Pancreas (tissue), 10 donors: ENCODE measurements at regions not wholly inside any gene's neighbourhood (a gene's known extent, or its start where the extent isn't known, plus 50 kb on each side); places are given as distances from the start of the nearest gene placed in this dataset.
"Not testable (repeated sequence)": the region's sequence is repeated elsewhere in the genome, so short reads cannot be mapped to it uniquely, and the experiment has no call there.

ENCODE experiments used
- ATAC-seq, 4 donors: fragments of 200-7000 bp; cut with Tn5 transposase; one replicate each; pipeline versions ENCODE4 v1.8.0 to v1.9.1; 2020; ENCODE audit warnings: mild to moderate bottlenecking in 4 of 4, moderate library complexity in 4 of 4
- DNase-seq, 6 donors: peaks; one replicate each; pipeline ENCODE4 v3.0.0-alpha.2; 2020
- FAIRE-seq: peaks from 2 replicates; lab custom pipeline; 2012; peaks lifted over from hg19 to GRCh38; lab: Jason Lieb, UNC
- H3K27ac ChIP-seq, 4 donors: fragments of 200-600 bp; sonication (generic); 1 replicate in 3 of 4; 2 replicates in 1 of 4; pipeline versions ENCODE4 v1.5.0 to v1.8.0; 2020
- H3K27me3 ChIP-seq, 4 donors: fragments of 200-600 bp; one replicate each; pipeline ENCODE4 v1.8.0; 2021
- H3K36me3 ChIP-seq, 3 donors: fragments of 200-600 bp; sonication (generic) in 1 of 3; one replicate each; pipeline versions ENCODE4 v1.5.0 to v1.8.0; 2020 to 2021
- H3K4me1 ChIP-seq, 3 donors: fragments of 200-600 bp; one replicate each; pipeline ENCODE4 v1.8.0; 2021
- H3K4me3 ChIP-seq, 4 donors: fragments of 200-600 bp; sonication (generic) in 2 of 4; one replicate each; pipeline versions ENCODE4 v1.5.0 to v1.8.0; 2020 to 2021
- H3K9me3 ChIP-seq, 4 donors: fragments of 200-600 bp; one replicate each; pipeline ENCODE4 v1.8.0; 2021
- CTCF ChIP-seq, 4 donors: fragments of 200-600 bp; sonication (generic) in 3 of 4; IDR thresholded peaks; one replicate each; pipeline versions ENCODE4 v1.5.0 to v1.8.0; 2021; ENCODE audit warnings: antibody characterized with exemption in 4 of 4
- WGBS, 2 donors: extraction: QIAGEN DNeasy Blood & Tissue Kit; methylation state at CpG; one replicate each; pipeline ENCODE4 v1.1.7; 2013; 5-methylcytosine and 5-hydroxymethylcytosine counted together
- intact Hi-C, 3 donors: fragments of 100-400 bp; cut with DNase I; formaldehyde crosslinking; loops; one replicate each; pipeline versions ENCODE4 v1.11.1 to v1.14.2; 2022
- donor health status: healthy with polysubstance abuse.
- donor health status: DM: no; HTN: no; CAD: no; lungs with moderate emphysema.
- donor health status: DM: no; HTN: no; CAD: no.
- donor health status: control.
- donor health status: control.
- donor health status: Bipolar disorder and iron deficiency.
- donor health status: DM: yes; HTN: yes; CAD: no.
- donor health status: DM: no; HTN: no; CAD: no.
- donor health status: DM: no; HTN: no; CAD: no.
- donor health status: DM: yes; HTN: yes; CAD: no.

GRCh38 chr17:13415871-13416416 lies 185.8 kb downstream of the HS3ST3A1 start:
- no peak for TF ChIP-seq CTCF (IDR thresholded peaks at IDR 0.05)
- FAIRE-seq (no peak), ATAC-seq (peak in 3 of 4 donors; percentile 63 to 67 (median 64)), DNase-seq (peak in 3 of 6 donors; percentile 7 to 51 (median 21))
- Histone ChIP-seq H3K4me1 (peaks cover 0 to 4% (median 0%) of the 10 kb centered on the region in 3 donors), H3K36me3 (no peaks in the 10 kb centered on the region), H3K27ac (no peak overlapping the region), H3K9me3 (no peaks in the 10 kb centered on the region), H3K27me3 (no peaks in the 10 kb centered on the region), H3K4me3 (no peak overlapping the region)
- intact Hi-C loops = no loop called here
- WGBS, 2 donors = 13 to 14% methylated on average over 13 of the region's 13 CpGs

- WGBS, 2 donors = 60 to 69% methylated on average over 3 of the region's 3 CpGs
- intact Hi-C loops, FAIRE-seq: not testable (repeated sequence)
Measured at GRCh38 chr17:13415200-13415599, 186.5 kb downstream of the HS3ST3A1 start.

GRCh38 chr17:13413001-13413400 lies 188.7 kb downstream of the HS3ST3A1 start:
- 82 to 95% methylated on average over 7 of the region's 7 CpGs for WGBS, 2 donors
- ATAC-seq (no peak), FAIRE-seq (no peak)

More at GRCh38 chr17:13415200-13415599, 186.5 kb downstream of the HS3ST3A1 start:
- H3K4me3 ChIP-seq, H3K27me3 ChIP-seq, H3K27ac ChIP-seq, H3K9me3 ChIP-seq, ATAC-seq, DNase-seq, H3K36me3 ChIP-seq, H3K4me1 ChIP-seq: not testable (repeated sequence)

GRCh38 chr17:13410874-13411273 lies 190.9 kb downstream of the HS3ST3A1 start:
- no peak for TF ChIP-seq CTCF (IDR thresholded peaks at IDR 0.05)
- intact Hi-C loops = no loop called here

More at GRCh38 chr17:13413001-13413400, 188.7 kb downstream of the HS3ST3A1 start:
- intact Hi-C loops = no loop called here
- H3K4me3 ChIP-seq = no peak overlapping the region
- no peak overlapping the region for H3K27ac ChIP-seq
- peaks cover 0 to 4% (median 0%) of the 10 kb centered on the region in 3 donors for H3K4me1 ChIP-seq
- H3K27me3 ChIP-seq = no peaks in the 10 kb centered on the region
- no peaks in the 10 kb centered on the region for H3K36me3 ChIP-seq
- DNase-seq = no peak
- no peak for TF ChIP-seq CTCF (IDR thresholded peaks at IDR 0.05)
- H3K9me3 ChIP-seq = no peaks in the 10 kb centered on the region

GRCh38 chr17:13410214-13410613 lies 191.5 kb downstream of the HS3ST3A1 start:
- DNase-seq = no peak
- no peak for TF ChIP-seq CTCF (IDR thresholded peaks at IDR 0.05)
- Histone ChIP-seq H3K27ac (no peak overlapping the region), H3K36me3 (no peaks in the 10 kb centered on the region), H3K4me1 (no peaks in the 10 kb centered on the region), H3K4me3 (no peak overlapping the region), H3K9me3 (no peaks in the 10 kb centered on the region), H3K27me3 (no peaks in the 10 kb centered on the region)
- 57 to 63% methylated on average over 3 of the region's 3 CpGs for WGBS, 2 donors
- FAIRE-seq = no peak
- ATAC-seq = no peak
- intact Hi-C loops = no loop called here

More at GRCh38 chr17:13410874-13411273, 190.9 kb downstream of the HS3ST3A1 start:
- WGBS, 2 donors = 25 to 26% methylated on average over 2 of the region's 2 CpGs
- Histone ChIP-seq H3K9me3 (no peaks in the 10 kb centered on the region), H3K27me3 (no peaks in the 10 kb centered on the region), H3K4me3 (no peak overlapping the region), H3K27ac (no peak overlapping the region), H3K36me3 (no peaks in the 10 kb centered on the region), H3K4me1 (no peaks in the 10 kb centered on the region)
- peak in 3 of 4 donors; percentile 76 to 84 (median 80) for ATAC-seq
- FAIRE-seq = no peak
- peak in 3 of 6 donors; percentile 8 to 36 (median 18) for DNase-seq
